Rectal smooth muscle tissue (tissue), 1 donor: ENCODE measurements at regions not wholly inside any gene's neighbourhood (a gene's known extent, or its start where the extent isn't known, plus 50 kb on each side); places are given as distances from the start of the nearest gene placed in this dataset.

Experiments used
- H3K27ac ChIP-seq: one replicate; pipeline ENCODE4 v1.7.0; 2013; ENCODE audit warnings: low read depth, low read length, inconsistent platforms
- H3K27me3 ChIP-seq: one replicate; pipeline ENCODE4 v1.7.0; 2013; ENCODE audit warnings: low read length; ENCODE audit not compliant: control insufficient read depth, insufficient read depth
- H3K36me3 ChIP-seq: one replicate; pipeline ENCODE4 v1.7.0; 2013; ENCODE audit warnings: low read length; ENCODE audit not compliant: control insufficient read depth, insufficient read depth
- H3K4me1 ChIP-seq: one replicate; pipeline ENCODE4 v1.7.0; 2013; ENCODE audit warnings: low read length; ENCODE audit not compliant: control insufficient read depth, insufficient read depth
- H3K4me3 ChIP-seq: one replicate; pipeline ENCODE4 v1.7.0; 2013; ENCODE audit warnings: low read length
- H3K9ac ChIP-seq: one replicate; pipeline ENCODE4 v1.7.0; 2013; ENCODE audit warnings: low read length

DNA sequence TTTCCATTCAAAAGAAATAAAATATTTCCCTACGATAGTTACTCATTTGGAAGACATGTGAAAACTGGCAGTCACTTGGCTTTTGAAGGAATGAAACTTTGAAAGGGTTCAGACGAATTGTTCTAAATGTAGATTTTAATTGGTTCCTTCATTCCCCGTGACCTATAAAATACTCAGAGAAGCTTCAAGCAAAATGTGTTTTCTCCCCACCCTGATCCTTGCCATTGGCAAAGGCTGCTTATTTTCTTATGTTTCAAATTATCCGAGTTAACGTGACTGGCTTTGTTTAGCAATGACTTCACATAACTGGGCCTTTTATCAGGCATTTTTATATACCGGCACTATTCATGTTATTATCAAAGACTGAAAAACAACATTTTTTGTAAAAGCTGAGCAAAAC is 204.1 kb upstream of the NEIL3 start:
- Histone ChIP-seq H3K27ac (no peak overlapping the region), H3K27me3 (no peaks in the 10 kb centered on the region), H3K4me1 (no peaks in the 10 kb centered on the region), H3K9ac (no peak overlapping the region), H3K4me3 (no peak overlapping the region), H3K36me3 (no peaks in the 10 kb centered on the region)

- no peak overlapping the region for H3K9ac ChIP-seq
- H3K27me3 ChIP-seq = no peaks in the 10 kb centered on the region
- H3K27ac ChIP-seq = no peak overlapping the region
- H3K36me3 ChIP-seq = no peaks in the 10 kb centered on the region
- no peak overlapping the region for H3K4me3 ChIP-seq
- no peaks in the 10 kb centered on the region for H3K4me1 ChIP-seq
Observed at GRCh38 chr4:177107288-177107921, 202.3 kb upstream of the NEIL3 start.

DNA sequence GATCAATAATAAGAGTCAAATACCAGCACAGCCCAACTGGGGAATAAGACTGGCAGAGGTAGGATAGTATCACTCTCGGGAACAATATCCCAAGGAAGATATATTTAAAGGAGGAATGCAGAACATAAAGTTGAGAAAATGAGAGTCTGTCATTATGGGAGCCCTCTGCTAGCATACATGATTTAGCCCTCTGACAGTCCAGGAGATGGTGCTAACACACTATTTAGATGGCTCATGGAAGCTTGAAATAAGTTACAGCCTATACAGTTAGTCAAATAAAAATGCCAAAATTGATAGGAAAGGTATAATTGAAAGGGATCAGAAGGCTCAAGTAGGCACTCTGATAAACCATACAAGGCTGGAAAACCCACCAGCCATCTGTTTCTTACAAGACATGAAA is 201.0 kb upstream of the NEIL3 start:
- no peak overlapping the region for H3K4me3 ChIP-seq
- H3K27ac ChIP-seq = no peak overlapping the region
- H3K4me1 ChIP-seq = no peaks in the 10 kb centered on the region
- H3K9ac ChIP-seq = no peak overlapping the region
- no peaks in the 10 kb centered on the region for H3K27me3 ChIP-seq
- H3K36me3 ChIP-seq = no peaks in the 10 kb centered on the region

GRCh38 chr4:177109769-177110168 is 199.9 kb upstream of the NEIL3 start:
- no peaks in the 10 kb centered on the region for H3K4me1 ChIP-seq

GRCh38 chr4:177116161-177116560 is 193.5 kb upstream of the NEIL3 start:
- Histone ChIP-seq H3K4me3 (no peak overlapping the region), H3K4me1 (no peaks in the 10 kb centered on the region), H3K27ac (no peak overlapping the region), H3K27me3 (no peaks in the 10 kb centered on the region), H3K36me3 (no peaks in the 10 kb centered on the region), H3K9ac (no peak overlapping the region)

More at GRCh38 chr4:177109769-177110168, 199.9 kb upstream of the NEIL3 start:
- no peaks in the 10 kb centered on the region for H3K27me3 ChIP-seq
- no peak overlapping the region for H3K4me3 ChIP-seq
- H3K36me3 ChIP-seq = no peaks in the 10 kb centered on the region
- H3K27ac ChIP-seq = no peak overlapping the region
- no peak overlapping the region for H3K9ac ChIP-seq

DNA sequence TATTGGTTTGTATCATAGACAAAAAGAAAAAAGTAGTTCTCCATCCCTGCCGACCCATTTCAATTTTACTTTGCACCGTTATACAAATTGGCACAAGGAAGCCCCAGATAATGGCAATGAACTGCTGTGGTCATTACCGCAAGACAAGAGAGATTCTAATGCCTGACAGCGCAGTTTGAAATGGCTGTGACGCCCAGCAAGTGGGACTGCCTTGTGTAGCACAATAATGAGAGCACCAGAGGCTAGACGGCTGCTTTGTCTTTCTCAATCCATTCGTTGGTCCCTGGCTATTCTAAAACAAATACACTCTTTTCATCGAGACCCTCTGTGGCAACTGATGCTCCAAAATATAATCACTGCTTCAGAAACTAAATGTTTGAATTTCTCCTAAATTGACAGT is 192.4 kb upstream of the NEIL3 start:
- Histone ChIP-seq H3K4me1 (no peaks in the 10 kb centered on the region), H3K9ac (no peak overlapping the region), H3K27ac (no peak overlapping the region), H3K27me3 (no peaks in the 10 kb centered on the region), H3K4me3 (no peak overlapping the region), H3K36me3 (no peaks in the 10 kb centered on the region)

DNA sequence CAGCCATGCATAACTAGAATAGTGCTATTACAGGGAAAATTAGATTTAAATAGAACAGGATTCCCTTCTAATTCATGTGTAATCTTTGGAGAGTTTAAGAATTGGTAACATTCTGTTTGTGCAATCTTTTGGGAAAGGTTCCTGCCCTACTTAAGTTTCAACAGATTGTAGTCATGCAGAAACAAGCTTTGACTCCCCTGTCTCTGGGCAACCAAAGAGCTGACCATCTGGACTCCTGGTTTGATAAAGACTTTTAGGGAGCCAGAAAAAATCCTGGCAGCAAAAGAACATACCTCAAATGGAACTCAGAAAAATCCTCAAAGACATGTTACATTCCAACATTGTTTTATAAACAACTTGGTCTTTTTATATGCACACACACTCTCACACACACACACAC is 191.1 kb upstream of the NEIL3 start:
- Histone ChIP-seq H3K9ac (no peak overlapping the region), H3K27ac (no peak overlapping the region)

DNA sequence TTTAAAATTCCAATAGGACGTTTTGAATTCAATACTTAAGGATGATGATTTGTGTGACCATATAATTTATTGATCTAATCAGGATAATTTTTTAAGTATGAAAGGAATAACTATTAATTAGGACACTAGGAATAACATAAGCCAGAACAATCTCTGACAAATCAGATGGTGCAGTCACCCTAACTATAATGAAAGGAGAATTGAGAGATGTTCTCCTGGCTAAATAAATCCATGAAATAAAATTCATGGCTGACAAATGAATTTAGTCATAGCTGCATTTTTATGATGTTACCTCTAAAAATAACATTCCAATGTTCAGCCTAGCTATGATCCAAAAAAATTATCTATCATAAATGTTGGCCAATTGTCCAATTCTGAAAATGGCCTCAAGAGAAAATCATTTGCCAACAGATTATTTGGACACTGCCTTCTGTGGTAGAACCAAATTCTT is 190.6 kb upstream of the NEIL3 start:
- Histone ChIP-seq H3K27ac (no peak overlapping the region), H3K36me3 (no peaks in the 10 kb centered on the region), H3K4me1 (no peaks in the 10 kb centered on the region), H3K4me3 (no peak overlapping the region), H3K27me3 (no peaks in the 10 kb centered on the region), H3K9ac (no peak overlapping the region)

More for the DNA sequence above, 191.1 kb upstream of the NEIL3 start:
- H3K4me3 ChIP-seq = no peak overlapping the region
- no peaks in the 10 kb centered on the region for H3K36me3 ChIP-seq
- no peaks in the 10 kb centered on the region for H3K27me3 ChIP-seq
- H3K4me1 ChIP-seq = no peaks in the 10 kb centered on the region

GRCh38 chr4:177119691-177120090 is 190.0 kb upstream of the NEIL3 start:
- H3K36me3 ChIP-seq = no peaks in the 10 kb centered on the region
- no peaks in the 10 kb centered on the region for H3K4me1 ChIP-seq
- H3K4me3 ChIP-seq = no peak overlapping the region
- H3K27ac ChIP-seq = no peak overlapping the region
- H3K9ac ChIP-seq = no peak overlapping the region
- no peaks in the 10 kb centered on the region for H3K27me3 ChIP-seq

GRCh38 chr4:177123811-177124210 is 185.9 kb upstream of the NEIL3 start:
- H3K4me3 ChIP-seq = no peak overlapping the region

DNA sequence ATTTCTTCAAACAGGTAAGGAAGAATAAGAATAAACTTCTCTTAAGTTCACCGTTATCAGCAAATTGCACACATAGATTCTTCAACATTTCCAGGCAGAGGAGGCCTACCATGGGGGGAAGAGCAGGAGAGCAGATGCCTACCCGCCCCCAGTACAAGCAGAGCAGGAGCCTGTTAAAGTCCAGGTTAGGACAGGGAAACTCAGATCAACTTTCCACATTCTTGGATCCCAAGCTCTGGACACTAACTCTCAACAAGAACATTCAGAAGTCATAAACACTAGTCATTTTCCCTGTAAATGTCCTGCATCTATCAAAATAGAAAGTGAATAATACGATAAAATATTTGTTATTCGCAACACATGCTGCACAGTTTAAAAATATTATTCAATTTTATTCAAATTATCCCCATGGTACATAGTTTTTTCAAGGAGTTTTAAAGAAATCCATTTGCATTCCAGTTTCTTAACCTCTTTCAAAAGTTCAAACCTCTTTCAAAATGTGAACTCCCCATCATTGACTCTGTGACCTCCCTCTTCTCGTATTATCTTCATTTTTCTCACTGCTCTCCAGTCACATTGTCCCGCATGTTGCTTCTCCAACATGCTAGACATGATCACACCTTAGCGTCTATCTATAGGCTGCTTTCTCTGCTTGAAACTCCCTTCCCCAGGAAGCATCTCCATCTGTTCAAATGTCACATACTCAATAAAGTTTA is 185.2 kb upstream of the NEIL3 start:
- H3K4me1 ChIP-seq = no peaks in the 10 kb centered on the region

More at GRCh38 chr4:177123811-177124210, 185.9 kb upstream of the NEIL3 start:
- Histone ChIP-seq H3K36me3 (no peaks in the 10 kb centered on the region), H3K27ac (no peak overlapping the region), H3K27me3 (no peaks in the 10 kb centered on the region), H3K9ac (no peak overlapping the region), H3K4me1 (no peaks in the 10 kb centered on the region)

GRCh38 chr4:177125656-177126055 is 184.0 kb upstream of the NEIL3 start:
- no peaks in the 10 kb centered on the region for H3K36me3 ChIP-seq
- H3K4me1 ChIP-seq = no peaks in the 10 kb centered on the region
- H3K4me3 ChIP-seq = no peak overlapping the region
- H3K27me3 ChIP-seq = no peaks in the 10 kb centered on the region
- H3K27ac ChIP-seq = no peak overlapping the region
- H3K9ac ChIP-seq = no peak overlapping the region

More for the DNA sequence above, 185.2 kb upstream of the NEIL3 start:
- Histone ChIP-seq H3K27me3 (no peaks in the 10 kb centered on the region), H3K27ac (no peak overlapping the region), H3K4me3 (no peak overlapping the region), H3K36me3 (no peaks in the 10 kb centered on the region), H3K9ac (no peak overlapping the region)

DNA sequence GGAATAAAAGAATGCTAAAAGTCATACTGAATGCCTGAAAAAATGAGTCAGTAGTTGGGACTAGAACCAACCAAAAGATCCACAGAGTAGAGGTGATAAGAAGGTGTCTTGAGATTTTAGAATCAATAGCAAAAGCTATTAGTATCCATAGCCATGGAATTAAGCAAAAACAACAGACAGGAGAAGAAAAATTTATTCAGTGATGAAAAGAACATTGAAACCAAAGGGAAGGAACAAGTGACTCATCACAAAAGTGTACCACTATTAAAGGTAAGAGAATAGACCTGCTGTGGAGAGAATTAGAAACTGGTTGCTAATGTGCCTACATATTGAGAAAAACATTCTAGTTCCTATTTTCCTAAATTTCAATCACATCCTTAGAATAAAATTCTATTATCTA is 182.0 kb upstream of the NEIL3 start:
- no peak overlapping the region for H3K27ac ChIP-seq
- H3K4me1 ChIP-seq = no peaks in the 10 kb centered on the region
- no peaks in the 10 kb centered on the region for H3K27me3 ChIP-seq
- no peaks in the 10 kb centered on the region for H3K36me3 ChIP-seq
- no peak overlapping the region for H3K9ac ChIP-seq
- no peak overlapping the region for H3K4me3 ChIP-seq
